ENCODE measurements at regions not wholly inside any gene's neighbourhood (a gene's known extent, or its start where the extent isn't known, plus 50 kb on each side); places are given as distances from the start of the nearest gene placed in this dataset.

GRCh38 chr17:63019138-63019873 lies 53.3 kb downstream of the TANC2 start:
- TF ChIP-seq CTCF (IDR thresholded peaks at IDR 0.05), result no peak
- TF ChIP-seq POLR2A (IDR thresholded peaks at IDR 0.05), result no peak

All from uterus (tissue), 2 donors.